Epithelial cell of esophagus (primary cell): ENCODE measurements at regions not wholly inside any gene's neighbourhood (a gene's known extent, or its start where the extent isn't known, plus 50 kb on each side); places are given as distances from the start of the nearest gene placed in this dataset.

ENCODE experiments used
- DNase-seq: peaks from one replicate; pipeline ENCODE4 v3.0.0; 2010; ENCODE audit warnings: low read depth
- H3K4me3 ChIP-seq: 2 replicates; pipeline ENCODE4 v1.5.1; 2011; ENCODE audit warnings: mild to moderate bottlenecking, low read length, control low read depth
- CTCF ChIP-seq: IDR thresholded peaks from 2 replicates; pipeline ENCODE4 v1.5.1; 2011; ENCODE audit warnings: low read depth, mild to moderate bottlenecking, low read length, control low read depth, inconsistent platforms; ENCODE audit not compliant: insufficient read depth; ENCODE audit errors: missing control alignments

GRCh38 chr3:176896640-176897039, 300.6 kb downstream of the TBL1XR1 start:
- DNase-seq = no peak
- H3K4me3 ChIP-seq = no peak overlapping the region

GRCh38 chr3:176896165-176896564, 301.1 kb downstream of the TBL1XR1 start:
- TF ChIP-seq CTCF = no peak
- H3K4me3 ChIP-seq = no peak overlapping the region
- no peak for DNase-seq

More at GRCh38 chr3:176896640-176897039, 300.6 kb downstream of the TBL1XR1 start:
- no peak for TF ChIP-seq CTCF

- no peak overlapping the region for H3K4me3 ChIP-seq
- no peak for DNase-seq
- TF ChIP-seq CTCF = no peak
Observed at GRCh38 chr3:176879710-176880109, 317.6 kb downstream of the TBL1XR1 start.

GRCh38 chr3:176873261-176873660, 324.0 kb downstream of the TBL1XR1 start:
- peak; percentile 62 for DNase-seq
- TF ChIP-seq CTCF = no peak
- no peak overlapping the region for H3K4me3 ChIP-seq

GRCh38 chr3:176872771-176873209, 324.5 kb downstream of the TBL1XR1 start:
- no peak overlapping the region for H3K4me3 ChIP-seq
- peak; percentile 71 for DNase-seq
- TF ChIP-seq CTCF = peak; percentile 93

- no peak for TF ChIP-seq CTCF
- no peak overlapping the region for H3K4me3 ChIP-seq
- DNase-seq = peak; percentile 77
Observed at GRCh38 chr3:176870451-176870850, 326.8 kb downstream of the TBL1XR1 start.
